NAMALWA (cell line): ENCODE measurements at regions not wholly inside any gene's neighbourhood (a gene's known extent, or its start where the extent isn't known, plus 50 kb on each side); places are given as distances from the start of the nearest gene placed in this dataset.
"Not testable (repeated sequence)": the region's sequence is repeated elsewhere in the genome, so short reads cannot be mapped to it uniquely, and the experiment has no call there.

Experiments used
- DNase-seq: peaks from one replicate; pipeline ENCODE4 v3.0.0-alpha.2; 2015; ENCODE audit warnings: low spot score

DNA sequence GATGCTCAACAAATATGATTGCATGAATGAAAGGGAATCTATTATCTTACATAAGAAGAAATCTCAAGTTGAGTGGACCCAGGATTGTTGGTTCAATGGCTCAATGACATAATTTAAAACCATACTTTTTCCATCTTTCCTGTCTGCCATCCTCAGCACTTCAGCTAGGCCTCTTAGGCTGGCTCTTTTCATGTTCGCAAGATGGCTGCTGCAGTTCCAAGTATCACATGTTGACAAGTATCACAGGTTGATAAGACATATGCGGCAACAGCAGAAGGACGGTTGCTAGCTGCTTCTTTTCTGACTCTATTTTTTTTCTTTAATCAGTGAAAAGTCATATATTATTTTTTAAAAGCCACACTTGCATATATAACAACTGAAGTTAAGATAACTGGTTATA is 79.0 kb upstream of the CDK6 start:
- no peak for DNase-seq

DNA sequence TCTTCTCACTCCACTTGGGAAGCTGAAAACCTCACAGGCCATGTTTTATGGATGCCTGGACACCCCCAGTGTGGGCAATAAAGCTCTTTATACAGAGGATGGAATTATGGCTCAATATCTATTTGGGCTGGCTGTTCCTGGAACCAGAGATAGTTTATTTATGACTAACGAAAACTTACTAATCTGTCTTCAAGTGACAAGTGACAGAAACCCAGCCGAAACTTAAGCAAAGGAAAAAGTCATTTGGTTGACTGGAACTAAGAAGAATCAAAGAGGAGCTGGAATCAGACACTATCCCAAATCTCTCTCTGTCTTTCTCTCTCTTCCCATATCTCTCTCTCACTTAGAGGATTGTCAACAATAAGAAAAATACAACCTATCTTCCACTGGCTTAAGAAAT is 78.3 kb upstream of the CDK6 start:
- DNase-seq: no peak

DNA sequence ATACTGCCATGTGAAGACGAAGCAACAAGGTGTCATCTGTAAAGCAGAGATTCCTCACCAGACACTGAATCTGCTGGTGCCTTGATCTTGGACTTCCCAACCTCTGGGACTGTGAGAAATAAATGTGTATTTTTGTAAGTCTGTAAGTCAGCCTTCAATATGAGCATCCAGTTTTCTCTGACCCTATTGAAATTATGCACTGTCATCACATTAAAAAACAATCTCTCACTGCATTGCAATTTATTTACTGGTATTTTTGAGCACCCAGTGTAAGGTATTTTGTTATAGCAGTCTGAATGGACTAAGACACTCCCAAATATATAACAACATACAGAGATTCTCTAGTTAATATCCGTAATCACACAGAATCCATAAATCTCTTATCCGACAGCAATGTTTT is 77.5 kb upstream of the CDK6 start:
- DNase-seq: no peak

DNA sequence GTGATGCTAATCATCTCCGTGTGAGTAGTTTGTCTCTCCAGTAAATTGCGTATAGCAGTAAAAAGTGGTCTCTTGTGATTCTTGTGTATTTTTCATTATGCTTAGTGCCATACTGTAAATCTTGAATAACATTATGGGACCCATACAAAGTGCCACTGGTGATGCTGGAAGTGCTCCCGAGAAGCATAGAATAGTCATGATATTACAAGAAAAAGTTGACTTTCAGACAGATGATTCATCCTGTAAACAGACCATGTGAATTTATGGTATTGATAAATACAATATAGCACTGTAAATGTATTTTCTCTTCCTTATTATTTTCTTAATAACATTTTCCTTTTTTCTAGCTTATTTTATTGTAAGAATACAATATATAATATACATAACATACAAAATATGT is 74.6 kb upstream of the CDK6 start:
- DNase-seq: no peak

DNA sequence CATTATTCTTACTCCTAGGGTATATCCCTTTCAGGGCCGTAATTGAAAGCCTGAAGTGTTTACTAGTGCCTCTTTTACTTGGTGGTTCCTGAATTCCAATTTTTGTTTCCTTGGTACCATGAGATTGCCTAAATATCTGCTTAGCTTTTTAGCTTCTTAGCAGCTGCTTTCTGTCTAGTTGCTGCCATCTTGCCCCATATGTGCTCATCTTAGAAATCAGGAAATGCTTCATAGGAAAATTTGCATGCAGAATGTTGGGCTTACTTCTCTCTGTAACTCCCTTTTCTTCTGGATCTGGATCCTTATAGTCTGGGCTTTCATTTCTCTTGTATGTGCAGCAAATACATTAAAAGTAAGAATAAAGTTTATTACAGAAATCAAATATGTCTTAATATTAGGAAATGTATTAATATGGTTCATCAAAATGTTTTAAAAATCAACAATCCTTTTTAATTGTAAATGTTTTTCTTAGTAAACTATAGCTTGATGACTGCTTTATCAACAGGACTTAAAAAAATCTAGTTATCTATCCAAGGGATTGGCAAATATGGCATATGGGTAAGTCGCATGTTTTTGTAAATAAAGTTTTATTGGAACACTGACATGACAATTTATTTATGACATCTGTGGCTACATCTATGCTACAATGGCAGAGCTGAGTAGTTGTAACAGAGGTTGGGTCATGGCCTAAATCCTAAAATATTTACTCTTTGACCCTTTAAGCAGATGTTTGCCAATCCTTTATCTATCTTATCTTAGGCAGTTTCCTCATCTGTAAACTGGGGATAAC is 73.5 kb upstream of the CDK6 start:
- DNase-seq: peak; percentile 37

DNA sequence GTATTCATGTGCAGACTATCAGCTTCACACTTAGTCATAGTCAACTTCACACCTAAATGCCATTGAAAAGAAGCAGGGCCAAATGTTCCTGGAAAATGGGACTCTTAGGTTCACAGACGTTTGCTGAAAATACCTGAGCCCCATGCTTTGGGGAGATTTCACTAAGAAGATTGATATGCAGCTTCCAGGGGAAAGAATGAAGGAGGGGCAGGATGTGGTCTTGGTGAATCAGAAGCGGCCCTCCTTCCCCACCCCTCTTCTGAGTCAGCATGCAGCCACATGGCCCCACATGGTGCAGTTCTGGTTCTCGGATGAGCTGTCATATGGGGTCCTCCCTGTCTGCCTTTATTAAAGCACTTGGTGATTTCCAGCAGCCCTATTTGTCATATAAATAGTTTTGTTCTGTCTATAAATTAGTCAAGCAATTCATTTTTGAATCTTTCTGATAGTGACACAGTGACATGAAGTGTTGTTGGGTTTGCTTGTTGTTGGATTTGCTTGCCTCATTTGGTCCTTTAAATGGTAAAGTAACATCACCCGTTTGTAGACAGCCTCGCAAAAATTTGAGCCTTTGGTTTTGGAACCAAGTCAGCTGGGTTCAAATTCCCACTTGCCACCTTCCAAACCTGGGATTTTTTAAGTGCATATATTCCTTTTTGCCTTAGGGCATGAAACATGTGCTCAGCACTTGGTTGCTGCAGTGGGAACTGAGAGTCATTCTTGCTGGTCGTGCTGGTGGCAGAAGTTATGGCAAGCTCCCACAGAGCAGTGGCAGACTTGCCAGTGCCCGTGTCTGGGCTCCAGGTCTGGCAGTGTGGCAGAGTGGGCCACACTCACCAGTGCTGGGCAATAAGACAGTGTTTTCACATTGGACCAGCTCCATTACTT is 68.1 kb upstream of the CDK6 start:
- peak; percentile 35 for DNase-seq

DNA sequence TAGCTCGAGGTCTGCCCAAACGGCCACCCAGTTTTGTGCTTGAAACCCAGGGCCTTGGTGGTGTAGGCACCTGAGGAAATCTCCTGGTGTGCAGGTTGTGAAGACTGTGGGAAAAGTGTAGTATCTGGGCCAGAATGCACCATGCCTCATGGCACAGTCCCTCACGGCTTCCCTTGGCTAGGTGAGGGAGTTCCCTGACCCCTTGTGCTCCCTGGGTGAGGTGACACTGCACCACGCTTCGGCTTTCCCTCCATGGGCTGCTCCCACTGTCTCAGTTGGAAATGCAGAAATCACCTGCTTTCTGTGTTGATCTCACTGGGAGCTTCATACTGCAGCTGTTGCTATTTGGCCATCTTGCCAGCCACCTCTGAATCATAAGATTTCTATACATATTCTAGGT is 62.4 kb upstream of the CDK6 start:
- no peak for DNase-seq

DNA sequence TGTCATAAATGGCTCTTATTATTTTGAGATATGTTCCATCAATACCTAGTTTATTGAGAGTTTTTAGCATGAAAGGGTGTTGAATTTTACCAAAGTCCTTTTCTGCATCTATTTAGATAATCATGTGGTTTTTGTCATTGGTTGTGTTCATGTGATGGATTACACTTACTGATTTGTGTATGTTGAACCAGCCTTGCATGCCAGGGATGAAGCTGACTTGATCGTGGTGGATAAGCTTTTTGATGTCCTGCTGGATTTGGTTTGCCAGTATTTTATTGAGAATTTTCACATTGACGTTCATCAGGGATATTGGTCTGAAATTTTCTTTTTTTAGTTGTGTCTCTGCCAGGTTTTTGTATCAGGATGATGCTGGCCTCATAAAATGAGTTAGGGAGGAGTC is 58.5 kb upstream of the CDK6 start:
- DNase-seq: not testable (repeated sequence)

DNA sequence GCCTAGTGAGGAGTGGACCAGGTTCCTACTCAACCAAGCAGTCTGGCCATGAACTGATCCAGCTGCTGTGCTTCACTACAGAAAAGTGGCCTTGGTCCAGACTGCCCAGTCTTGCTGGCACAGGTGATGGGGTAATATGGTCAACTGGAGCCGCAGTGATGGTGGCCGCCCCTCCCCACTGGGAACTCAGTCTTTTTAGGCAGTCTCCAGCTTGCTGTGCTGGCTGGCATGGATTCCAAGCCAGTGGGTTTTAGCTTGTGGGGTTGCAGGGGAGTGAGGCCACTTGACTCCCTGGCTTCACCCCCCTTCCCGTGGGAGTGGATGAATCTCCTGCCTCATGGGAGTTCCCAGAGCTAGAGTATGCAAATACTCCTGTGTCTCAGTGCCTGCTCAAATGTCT is 52.7 kb upstream of the CDK6 start:
- DNase-seq: no peak
